HuH-7 (cell line): ENCODE measurements at regions not wholly inside any gene's neighbourhood (a gene's known extent, or its start where the extent isn't known, plus 50 kb on each side); places are given as distances from the start of the nearest gene placed in this dataset.

Experiments
- DNase-seq: peaks from one replicate; pipeline ENCODE4 v3.0.0; 2011; ENCODE audit warnings: low spot score

GRCh38 chr5:146940295-146940694 is 61.7 kb upstream of the PPP2R2B start:
- DNase-seq: no peak

DNA sequence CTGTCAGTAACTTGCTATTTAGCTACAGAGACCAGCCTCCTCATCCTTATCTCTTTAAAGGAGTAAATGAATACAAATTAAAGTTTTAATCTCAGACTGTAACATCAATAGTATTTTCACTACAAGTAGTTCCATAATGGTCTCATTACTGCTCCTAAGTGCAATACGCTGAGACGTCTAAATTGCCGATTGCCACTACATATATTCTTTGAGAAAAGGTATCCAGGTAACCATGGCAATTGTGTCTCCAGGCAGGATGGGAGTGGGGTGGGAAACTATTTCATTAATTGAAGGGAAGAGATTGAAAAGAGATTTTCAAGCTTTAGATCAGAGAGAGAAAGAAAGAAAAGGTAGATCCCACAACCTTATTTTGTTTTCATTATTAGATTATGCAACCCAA is 65.5 kb upstream of the PPP2R2B start:
- DNase-seq: no peak

GRCh38 chr5:146944764-146945616 is 66.4 kb upstream of the PPP2R2B start:
- DNase-seq: no peak

DNA sequence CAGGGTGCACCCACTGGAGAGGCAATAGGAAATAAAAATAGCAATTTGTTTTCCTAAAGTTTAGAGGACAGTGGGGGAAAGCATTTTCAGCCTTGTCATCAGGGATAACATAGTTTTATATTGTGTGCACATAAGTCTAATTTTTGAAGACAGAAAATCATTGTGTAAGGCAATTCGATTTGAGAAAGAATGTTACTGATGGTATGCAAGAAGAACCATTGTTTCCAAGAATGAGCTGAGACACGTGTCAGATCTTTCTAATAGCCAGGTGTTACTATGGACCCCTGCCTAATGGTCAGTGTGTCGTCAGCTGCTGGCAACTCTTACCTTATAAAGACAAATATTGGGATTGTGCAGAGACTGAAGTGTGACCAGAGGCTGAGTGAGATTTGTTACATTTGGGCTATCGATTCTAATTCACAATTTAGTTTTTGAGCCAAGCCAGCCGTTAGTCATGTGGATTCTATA is 67.1 kb upstream of the PPP2R2B start:
- DNase-seq: no peak

GRCh38 chr5:146947181-146947941 is 68.8 kb upstream of the PPP2R2B start:
- DNase-seq: peak; percentile 7

DNA sequence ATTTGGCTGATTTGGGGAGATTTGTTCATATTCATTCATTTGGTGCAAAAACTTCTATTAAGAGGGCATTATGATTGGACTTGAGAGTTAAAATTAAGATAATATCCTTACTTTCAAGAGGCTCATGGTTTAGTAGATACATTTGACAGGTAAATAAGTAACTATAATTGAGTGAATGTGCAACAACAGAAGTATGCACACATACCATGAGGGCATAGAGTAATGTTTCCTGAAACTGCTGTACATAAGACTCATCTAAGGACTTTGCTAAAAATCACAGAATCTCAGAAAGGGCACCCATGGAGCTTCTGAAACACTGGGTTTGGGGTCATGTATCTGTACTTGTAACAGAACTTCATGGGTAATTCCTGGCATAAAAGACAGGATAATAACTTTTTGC is 70.1 kb upstream of the PPP2R2B start:
- no peak for DNase-seq

- DNase-seq: no peak
Observed at GRCh38 chr5:146952168-146952567, 73.6 kb upstream of the PPP2R2B start.

- no peak for DNase-seq
Observed at GRCh38 chr5:146956217-146956616, 77.7 kb upstream of the PPP2R2B start.

- DNase-seq: no peak
Observed at GRCh38 chr5:146959360-146959759, 80.8 kb upstream of the PPP2R2B start.

DNA sequence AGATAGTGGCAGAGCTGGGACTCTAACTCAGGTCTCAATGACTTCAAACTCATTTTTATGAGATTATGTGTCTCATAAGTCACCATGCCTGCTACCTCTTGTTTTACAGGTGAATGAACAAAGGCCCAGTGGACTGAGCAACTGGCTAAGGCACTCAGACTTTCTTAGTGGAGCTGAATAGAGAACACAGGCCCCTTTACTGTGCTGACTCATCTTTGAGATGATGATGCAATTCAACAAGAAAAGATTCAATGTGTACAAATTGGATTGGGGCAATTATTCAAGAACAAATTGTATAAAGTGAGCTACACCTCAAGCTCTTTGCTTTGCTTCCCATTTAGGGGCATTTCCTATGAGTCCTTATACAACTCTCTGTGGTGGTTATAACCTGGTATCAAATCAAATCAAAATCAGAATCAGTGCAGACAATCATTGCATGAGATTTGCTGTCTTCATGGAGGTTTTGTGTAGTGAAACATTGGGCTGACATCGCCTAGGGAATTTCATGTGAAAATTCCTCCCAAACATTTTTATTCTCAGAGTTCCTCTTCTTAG is 84.3 kb upstream of the PPP2R2B start:
- no peak for DNase-seq

GRCh38 chr5:146965761-146966659 is 87.5 kb upstream of the PPP2R2B start:
- DNase-seq: peak; percentile 34

GRCh38 chr5:146967646-146968045 is 89.1 kb upstream of the PPP2R2B start:
- no peak for DNase-seq

- no peak for DNase-seq
Observed at GRCh38 chr5:146971401-146971800, 92.8 kb upstream of the PPP2R2B start.

DNA sequence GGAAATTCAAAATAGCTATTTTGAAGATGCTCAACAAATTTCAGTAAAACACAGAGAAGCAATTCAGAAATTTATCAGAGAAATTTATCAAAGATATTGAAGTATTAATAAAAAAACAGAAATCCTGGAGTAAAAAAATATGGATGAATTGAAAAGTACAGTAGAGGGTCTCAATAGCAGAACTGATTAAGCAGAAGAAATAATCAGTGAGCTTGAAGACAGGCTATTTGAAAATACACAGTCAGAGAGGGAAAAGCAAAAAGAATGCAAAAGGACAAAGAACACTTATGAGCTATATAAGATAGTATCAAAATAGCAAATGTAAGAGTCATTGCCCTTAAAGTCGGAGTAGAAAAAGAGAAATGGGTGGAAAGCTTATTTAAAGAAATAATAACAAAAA is 107.9 kb upstream of the PPP2R2B start:
- no peak for DNase-seq

GRCh38 chr5:146993876-146994530 is 115.4 kb upstream of the PPP2R2B start:
- no peak for DNase-seq

- DNase-seq: no peak
Observed at GRCh38 chr5:146995878-146996277, 117.3 kb upstream of the PPP2R2B start.

DNA sequence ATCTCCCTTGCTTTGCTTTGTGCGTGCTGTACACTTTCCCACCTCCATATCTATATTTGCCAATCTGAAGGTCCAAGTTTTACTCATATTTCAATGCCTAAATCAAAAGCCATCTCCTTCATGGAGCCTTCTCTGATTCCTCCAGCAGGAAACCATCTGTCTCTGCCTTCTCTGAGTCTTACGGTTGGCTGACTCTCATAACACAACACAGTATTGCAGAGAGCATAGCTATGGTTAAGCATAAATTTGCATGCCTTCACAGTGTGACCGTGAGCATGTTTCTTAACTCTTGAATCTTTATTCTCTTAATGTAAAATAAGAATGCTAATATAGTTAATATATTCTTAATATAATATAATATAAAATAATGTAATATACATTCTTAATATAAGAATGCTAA is 136.8 kb upstream of the PPP2R2B start:
- DNase-seq: no peak

DNA sequence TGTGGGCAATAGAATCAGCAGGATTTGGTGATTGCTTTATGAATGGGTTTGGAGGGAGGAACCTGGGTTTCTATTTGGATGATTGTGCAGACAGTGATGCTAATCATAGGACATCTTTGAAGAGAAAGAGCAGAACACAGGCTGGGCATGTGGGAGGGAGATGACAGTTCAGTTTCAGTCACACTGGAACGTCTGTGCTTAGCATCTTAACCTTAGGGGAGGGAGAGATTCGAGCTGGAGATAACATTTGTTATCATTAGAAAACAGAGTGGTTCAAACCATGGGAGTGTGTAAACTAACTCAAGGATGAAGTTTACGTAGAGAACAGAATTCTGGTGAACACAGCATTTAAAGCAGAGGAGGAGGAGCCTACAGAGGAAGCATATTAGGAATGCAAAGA is 138.6 kb upstream of the PPP2R2B start:
- DNase-seq: no peak

DNA sequence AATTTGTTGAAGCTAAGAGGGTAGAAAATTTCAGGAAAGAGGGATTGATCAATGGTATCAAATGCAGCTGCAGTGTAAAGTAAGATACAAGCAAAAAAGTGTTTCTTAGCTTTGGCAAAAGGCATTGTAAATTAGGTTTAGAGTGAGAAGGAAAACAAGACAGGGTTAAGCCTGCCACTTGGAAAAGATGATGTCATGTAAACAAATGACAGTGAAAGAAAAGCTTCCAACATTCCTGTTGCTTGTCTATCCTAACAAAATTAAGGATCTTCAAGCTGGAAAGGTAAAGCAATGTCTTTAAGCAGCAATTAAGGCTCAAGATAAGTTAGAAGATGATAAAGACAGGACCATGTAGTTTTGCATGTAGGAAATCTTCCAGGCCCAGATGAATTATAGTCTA is 139.1 kb upstream of the PPP2R2B start:
- DNase-seq: no peak

GRCh38 chr5:147018812-147019211 is 140.3 kb upstream of the PPP2R2B start:
- DNase-seq: no peak

- no peak for DNase-seq
Observed at GRCh38 chr5:147036691-147037245, 158.2 kb upstream of the PPP2R2B start.
